RPMI8226 (cell line): ENCODE measurements at regions not wholly inside any gene's neighbourhood (a gene's known extent, or its start where the extent isn't known, plus 50 kb on each side); places are given as distances from the start of the nearest gene placed in this dataset.

Experiments
- DNase-seq: peaks from one replicate; pipeline ENCODE4 v3.0.0-alpha.2; 2015

DNA sequence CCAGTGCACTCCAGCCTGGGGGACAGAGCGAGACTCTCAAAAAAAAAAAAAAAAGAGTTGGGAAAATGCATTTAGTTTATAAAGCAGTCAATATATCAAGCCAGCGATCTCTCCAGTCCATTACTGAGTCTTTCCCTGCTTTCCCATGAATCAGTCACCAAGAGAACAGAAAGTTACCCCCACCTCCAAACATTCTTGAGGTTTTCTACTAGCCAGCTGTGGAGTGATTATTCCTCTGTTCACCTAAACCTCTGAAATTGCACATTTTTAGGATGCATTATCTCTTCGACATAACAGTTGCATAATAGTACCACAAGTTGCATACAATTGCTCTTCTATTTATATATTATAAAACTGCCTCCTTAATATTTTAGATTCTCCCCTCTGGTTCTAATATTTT is 134.8 kb upstream of the DIO3 start:
- DNase-seq = no peak

GRCh38 chr14:101428409-101428808 is 132.9 kb upstream of the DIO3 start:
- no peak for DNase-seq

- no peak for DNase-seq
These were observed 125.7 kb upstream of the DIO3 start for GRCh38 chr14:101435546-101435945.

GRCh38 chr14:101439023-101439422 is 122.3 kb upstream of the DIO3 start:
- DNase-seq = no peak

GRCh38 chr14:101440496-101440895 is 120.8 kb upstream of the DIO3 start:
- no peak for DNase-seq

DNA sequence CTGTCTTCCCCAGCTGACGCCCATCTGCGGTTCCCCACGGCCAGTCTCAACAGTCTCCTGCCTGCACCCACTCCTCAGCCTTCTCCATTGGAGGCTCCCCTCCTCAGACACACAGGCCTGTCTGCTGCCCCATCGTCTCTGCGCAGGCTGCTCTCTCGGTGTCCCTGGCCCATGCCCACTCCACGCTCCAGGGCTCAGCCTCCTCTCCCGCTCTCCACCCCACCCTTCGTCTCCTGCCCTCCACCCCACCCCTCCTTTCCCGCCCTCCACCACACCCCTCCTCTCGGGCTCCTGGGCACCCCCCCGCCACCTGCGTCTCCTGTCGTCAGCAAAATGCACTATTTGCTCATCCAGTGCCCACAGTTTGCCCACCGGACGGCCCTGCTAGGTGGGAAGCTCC is 119.6 kb upstream of the DIO3 start:
- DNase-seq = no peak

DNA sequence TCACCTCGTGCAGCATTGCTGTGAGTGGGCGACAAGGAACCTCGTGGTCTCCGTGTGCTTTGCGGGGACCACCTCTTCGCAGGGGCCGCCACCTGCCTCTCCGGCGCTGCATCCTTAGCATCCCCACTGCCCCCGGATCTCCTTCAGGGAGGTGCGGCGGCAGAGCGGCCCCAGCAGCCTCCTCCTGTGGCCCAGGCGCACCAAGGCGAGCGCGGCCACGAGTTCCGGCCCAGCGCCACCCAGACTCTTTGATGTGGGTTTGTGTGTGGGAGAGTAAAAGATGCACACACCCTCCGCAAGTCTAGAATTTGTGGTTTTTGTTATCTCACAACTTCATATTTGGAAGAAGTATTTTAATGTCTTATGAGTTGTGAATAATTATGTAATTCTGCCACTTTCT is 118.8 kb upstream of the DIO3 start:
- DNase-seq = no peak

DNA sequence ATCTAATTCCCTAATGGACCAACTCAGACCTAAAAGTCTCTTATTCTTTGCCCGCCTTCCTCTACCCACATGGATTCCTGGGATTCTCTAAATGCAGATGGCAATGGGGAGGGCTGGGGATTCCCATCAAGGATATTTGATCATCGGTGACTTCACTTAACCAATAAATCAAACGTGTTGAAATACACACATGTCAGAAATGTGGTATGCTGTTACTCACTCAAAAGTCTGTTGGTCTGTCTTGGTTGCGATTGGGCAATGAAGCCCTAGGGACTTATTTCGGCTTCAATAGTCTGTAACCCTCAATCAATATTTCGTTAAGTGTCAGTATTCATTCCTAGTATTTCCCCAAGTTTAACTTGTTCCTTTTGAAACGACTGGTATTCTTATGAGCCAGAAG is 117.2 kb upstream of the DIO3 start:
- DNase-seq = no peak

GRCh38 chr14:101445278-101445677 is 116.0 kb upstream of the DIO3 start:
- no peak for DNase-seq

- DNase-seq = no peak
These were observed 114.8 kb upstream of the DIO3 start for GRCh38 chr14:101446387-101446969.

DNA sequence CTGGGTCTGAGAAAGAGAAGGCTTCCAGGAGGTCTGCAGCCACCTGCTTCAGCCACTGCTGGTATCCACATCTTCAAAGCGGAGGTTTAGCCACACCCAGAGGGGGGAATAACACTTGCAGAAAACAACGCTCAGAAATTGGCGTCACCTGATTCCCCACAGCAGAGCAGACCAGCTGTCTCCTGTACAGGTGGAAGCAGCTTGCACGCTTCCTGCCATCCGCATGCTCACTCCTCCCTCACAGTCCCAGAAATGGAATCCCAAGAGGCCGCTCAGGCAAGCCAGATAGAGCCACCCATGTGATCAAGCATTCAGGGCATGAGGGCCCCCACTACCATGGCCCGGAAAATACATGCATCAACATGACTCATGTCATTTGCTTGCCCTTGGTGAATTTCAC is 112.2 kb upstream of the DIO3 start:
- DNase-seq = peak; percentile 31

GRCh38 chr14:101451166-101451565 is 110.1 kb upstream of the DIO3 start:
- DNase-seq = no peak

GRCh38 chr14:101453225-101453624 is 108.1 kb upstream of the DIO3 start:
- DNase-seq = no peak

- no peak for DNase-seq
These were observed 107.1 kb upstream of the DIO3 start for GRCh38 chr14:101454229-101454628.

- DNase-seq = peak; percentile 20
These were observed 104.8 kb upstream of the DIO3 start for GRCh38 chr14:101456246-101457175.

DNA sequence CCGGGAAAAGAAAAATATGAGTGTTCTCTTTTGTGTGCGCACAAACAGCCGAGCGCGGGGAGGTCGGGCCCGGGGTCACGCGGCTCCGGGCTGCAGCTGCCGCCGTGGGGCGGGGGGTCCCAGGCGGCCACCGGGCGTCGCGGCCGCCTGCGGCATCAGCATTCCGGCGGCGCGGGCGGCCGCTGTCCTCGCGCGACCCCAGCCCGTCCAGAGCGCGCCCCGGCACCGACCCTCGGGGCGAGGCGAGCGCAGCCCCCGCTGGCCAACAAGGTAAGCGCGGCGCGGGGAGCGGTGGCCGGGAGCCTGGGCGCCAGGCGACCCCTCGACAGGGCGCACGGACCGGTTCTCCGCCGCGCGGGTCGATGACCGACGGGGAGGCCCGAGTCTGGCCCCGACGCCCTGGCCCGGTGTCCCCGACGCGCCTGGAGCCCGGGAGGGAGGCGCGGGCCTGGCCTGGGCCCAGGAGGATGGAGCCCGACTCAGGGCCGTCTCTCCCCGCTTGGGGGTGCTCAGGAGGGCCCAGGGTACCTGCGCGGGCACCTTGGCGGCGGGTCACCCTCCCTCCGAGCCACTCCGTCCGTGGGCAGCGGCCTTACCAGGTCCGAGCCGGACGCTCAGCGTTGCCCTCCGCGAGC is 103.9 kb upstream of the DIO3 start:
- no peak for DNase-seq

DNA sequence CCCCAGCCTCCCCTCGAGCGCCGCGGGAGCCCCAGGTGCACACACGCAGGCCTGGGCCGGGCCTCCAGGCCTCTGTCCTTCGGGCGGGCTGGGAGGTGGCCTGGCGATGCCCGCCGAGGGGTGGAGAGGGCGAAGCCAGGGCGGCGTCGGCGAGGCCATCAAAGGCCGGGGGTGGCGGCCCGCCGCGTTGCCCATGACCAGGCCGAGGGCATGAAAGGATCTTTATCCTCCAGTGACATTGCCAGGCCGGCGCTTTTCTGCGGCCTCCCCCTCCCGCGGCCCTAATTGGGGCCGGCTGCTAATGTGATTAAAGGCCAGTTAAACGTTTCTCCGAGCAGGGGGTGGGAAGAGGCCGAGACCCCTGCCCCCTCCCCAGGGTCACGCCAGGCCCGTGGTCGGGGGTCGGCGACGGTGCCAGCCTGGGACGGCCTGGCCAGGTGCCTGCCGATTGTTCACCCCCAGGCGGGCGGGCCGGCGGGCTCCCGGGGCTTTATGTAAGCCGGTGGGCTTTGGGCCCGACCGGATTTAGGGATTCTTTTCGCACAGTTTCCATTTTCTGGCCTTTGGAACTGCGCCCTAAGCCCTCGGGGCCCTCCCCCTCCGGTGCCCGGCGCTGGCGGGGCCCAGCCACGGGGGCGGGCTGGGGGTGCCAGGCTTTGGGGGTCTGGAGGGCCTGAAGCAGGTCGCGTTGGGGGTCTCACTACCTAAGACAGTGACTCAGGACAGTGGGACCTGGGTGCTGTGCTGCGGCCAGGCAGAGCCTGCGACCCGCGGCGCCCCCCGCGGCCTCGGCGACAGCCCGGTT is 103.2 kb upstream of the DIO3 start:
- DNase-seq = no peak

GRCh38 chr14:101458741-101459550 is 102.3 kb upstream of the DIO3 start:
- no peak for DNase-seq

- no peak for DNase-seq
These were observed 101.8 kb upstream of the DIO3 start for GRCh38 chr14:101459551-101459900.

- DNase-seq = no peak
These were observed 100.8 kb upstream of the DIO3 start for GRCh38 chr14:101460521-101460920.

- DNase-seq = peak; percentile 23
These were observed 100.1 kb upstream of the DIO3 start for GRCh38 chr14:101460986-101461750.

DNA sequence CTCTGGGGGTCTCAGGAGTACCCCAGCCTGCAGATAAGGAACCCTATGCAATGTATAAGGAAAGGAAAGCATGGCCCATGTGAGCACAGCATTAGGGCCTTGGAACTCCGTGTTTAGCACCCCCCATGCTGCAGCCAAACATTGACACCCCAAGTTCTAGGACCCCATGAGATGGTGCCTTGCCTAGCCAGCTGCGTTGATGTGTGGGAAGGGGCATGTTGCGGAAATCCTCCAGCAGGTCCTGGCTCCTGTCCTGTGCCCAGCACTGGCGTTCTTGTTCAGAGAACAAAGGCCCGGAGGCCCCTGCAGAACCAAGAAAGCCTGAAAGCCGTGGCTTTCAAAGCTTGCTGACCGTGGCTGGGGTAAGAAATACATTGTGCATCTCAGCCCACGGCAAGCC is 99.4 kb upstream of the DIO3 start:
- no peak for DNase-seq
